ENCODE measurements at regions not wholly inside any gene's neighbourhood (a gene's known extent, or its start where the extent isn't known, plus 50 kb on each side); places are given as distances from the start of the nearest gene placed in this dataset.

- H3K36me3 ChIP-seq, result no peaks in the 10 kb centered on the region
- H3K9me3 ChIP-seq, result no peaks in the 10 kb centered on the region
- peak in 1 of 5 donors; percentile 14 for DNase-seq
- intact Hi-C loops (cut with DNase I), result no loop called here
- H3K27me3 ChIP-seq, result no peaks in the 10 kb centered on the region
- no peak overlapping the region for H3K4me3 ChIP-seq
- 72 to 82% (median 77%) methylated on average over 18 of the region's 18 CpGs for WGBS, 3 donors
- H3K4me1 ChIP-seq (ENCODE audit: insufficient read depth), result no peaks in the 10 kb centered on the region
- TF ChIP-seq POLR2A (IDR thresholded peaks at IDR 0.05) (no peak), EP300 (IDR thresholded peaks at IDR 0.05) (no peak), CTCF (IDR thresholded peaks at IDR 0.05) (no peak)
- no peak overlapping the region for H3K27ac ChIP-seq
Observed at GRCh38 chr16:35141303-35141702, 1681.9 kb downstream of the TP53TG3F start.

- no peak for TF ChIP-seq POLR2A (IDR thresholded peaks at IDR 0.05)
- no peak for TF ChIP-seq EP300 (IDR thresholded peaks at IDR 0.05)
- TF ChIP-seq CTCF (IDR thresholded peaks at IDR 0.05), result no peak
- Histone ChIP-seq H3K27me3 (no peaks in the 10 kb centered on the region), H3K4me3 (no peak overlapping the region), H3K27ac (no peak overlapping the region), H3K36me3 (no peaks in the 10 kb centered on the region), H3K9me3 (no peaks in the 10 kb centered on the region), H3K4me1 (ENCODE audit: insufficient read depth) (no peaks in the 10 kb centered on the region)
- 56 to 58% (median 58%) methylated on average over 6 of the region's 6 CpGs for WGBS, 3 donors
- no peak for DNase-seq
- intact Hi-C loops (cut with DNase I), result no loop called here
Observed at GRCh38 chr16:35142147-35142808, 1682.9 kb downstream of the TP53TG3F start.

- 93% methylated on average over 12 of the region's 12 CpGs for WGBS, 3 donors
- Histone ChIP-seq H3K27me3 (no peaks in the 10 kb centered on the region), H3K4me1 (ENCODE audit: insufficient read depth) (no peaks in the 10 kb centered on the region), H3K36me3 (no peaks in the 10 kb centered on the region), H3K9me3 (no peaks in the 10 kb centered on the region), H3K27ac (no peak overlapping the region), H3K4me3 (no peak overlapping the region)
- no peak for TF ChIP-seq POLR2A (IDR thresholded peaks at IDR 0.05)
- no peak for TF ChIP-seq EP300 (IDR thresholded peaks at IDR 0.05)
- no peak for TF ChIP-seq CTCF (IDR thresholded peaks at IDR 0.05)
- intact Hi-C loops (cut with DNase I), result no loop called here
- no peak for DNase-seq
Observed at GRCh38 chr16:35142809-35143192, 1683.4 kb downstream of the TP53TG3F start.

- TF ChIP-seq EP300 (IDR thresholded peaks at IDR 0.05) (no peak), CTCF (IDR thresholded peaks at IDR 0.05) (no peak), POLR2A (IDR thresholded peaks at IDR 0.05) (no peak)
- Histone ChIP-seq H3K9me3 (no peaks in the 10 kb centered on the region), H3K4me1 (ENCODE audit: insufficient read depth) (no peaks in the 10 kb centered on the region), H3K36me3 (no peaks in the 10 kb centered on the region), H3K27me3 (no peaks in the 10 kb centered on the region), H3K4me3 (no peak overlapping the region), H3K27ac (no peak overlapping the region)
- intact Hi-C loops (cut with DNase I), result no loop called here
- no peak for DNase-seq
- 74 to 86% (median 79%) methylated on average over 22 of the region's 22 CpGs for WGBS, 3 donors
Observed at GRCh38 chr16:35144212-35144932, 1685.0 kb downstream of the TP53TG3F start.
